Type B pancreatic cell (in vitro differentiated cells): ENCODE measurements at regions not wholly inside any gene's neighbourhood (a gene's known extent, or its start where the extent isn't known, plus 50 kb on each side); places are given as distances from the start of the nearest gene placed in this dataset.

Experiments
- DNase-seq: peaks from one replicate; pipeline ENCODE4 v3.0.0; 2021; ENCODE audit warnings: mixed read lengths; ENCODE audit not compliant: unreplicated experiment; ENCODE audit errors: extremely low spot score
- H3K27ac Mint-ChIP-seq: 2 replicates; pipeline ENCODE4 v1.8.0; 2021; ENCODE audit warnings: mild to moderate bottlenecking, mixed read lengths
- H3K27me3 Mint-ChIP-seq: 2 replicates; pipeline ENCODE4 v1.8.0; 2021; ENCODE audit warnings: mixed read lengths
- H3K36me3 Mint-ChIP-seq: 2 replicates; pipeline ENCODE4 v1.8.0; 2021; ENCODE audit warnings: mixed read lengths
- H3K4me1 Mint-ChIP-seq: one replicate; pipeline ENCODE4 v1.8.0; 2021; ENCODE audit warnings: mixed read lengths; ENCODE audit not compliant: unreplicated experiment
- H3K4me3 Mint-ChIP-seq: 2 replicates; pipeline ENCODE4 v1.8.0; 2021; ENCODE audit warnings: mild to moderate bottlenecking, mixed read lengths
- H3K9me3 Mint-ChIP-seq: 2 replicates; pipeline ENCODE4 v1.8.0; 2021; ENCODE audit warnings: mixed read lengths
- CTCF ChIP-seq: fragments of 200-600 bp; sonication (generic); conservative IDR thresholded peaks from 2 replicates; pipeline ENCODE4 v1.5.0; 2021; ENCODE audit warnings: antibody characterized with exemption, mild to moderate bottlenecking

GRCh38 chr3:3288255-3288654 lies 108.8 kb upstream of the CRBN start:
- peaks cover 30% of the 10 kb centered on the region for H3K9me3 Mint-ChIP-seq
- DNase-seq = no peak

GRCh38 chr3:3286014-3286413 lies 106.5 kb upstream of the CRBN start:
- no peak overlapping the region for H3K4me3 Mint-ChIP-seq
- no peaks in the 10 kb centered on the region for H3K36me3 Mint-ChIP-seq
- no peak for DNase-seq
- peaks cover 4% of the 10 kb centered on the region for H3K27me3 Mint-ChIP-seq
- H3K27ac Mint-ChIP-seq = no peak overlapping the region
- TF ChIP-seq CTCF = no peak
- H3K9me3 Mint-ChIP-seq = peaks cover 15% of the 10 kb centered on the region
- peaks cover 19% of the 10 kb centered on the region for H3K4me1 Mint-ChIP-seq

More at GRCh38 chr3:3288255-3288654, 108.8 kb upstream of the CRBN start:
- peaks cover 8% of the 10 kb centered on the region for H3K36me3 Mint-ChIP-seq
- H3K27me3 Mint-ChIP-seq = peaks cover 4% of the 10 kb centered on the region
- TF ChIP-seq CTCF = no peak
- peaks cover 19% of the 10 kb centered on the region for H3K4me1 Mint-ChIP-seq
- H3K4me3 Mint-ChIP-seq = no peak overlapping the region
- no peak overlapping the region for H3K27ac Mint-ChIP-seq

- peaks cover 2% of the 10 kb centered on the region for H3K4me1 Mint-ChIP-seq
- no peaks in the 10 kb centered on the region for H3K36me3 Mint-ChIP-seq
- peaks cover 4% of the 10 kb centered on the region for H3K27me3 Mint-ChIP-seq
- H3K4me3 Mint-ChIP-seq = no peak overlapping the region
- DNase-seq = no peak
- H3K9me3 Mint-ChIP-seq = peaks cover 7% of the 10 kb centered on the region
- no peak overlapping the region for H3K27ac Mint-ChIP-seq
- no peak for TF ChIP-seq CTCF
Observed at GRCh38 chr3:3281024-3281423, 101.5 kb upstream of the CRBN start.

- TF ChIP-seq CTCF = no peak
- no peak for DNase-seq
- no peak overlapping the region for H3K27ac Mint-ChIP-seq
- H3K4me3 Mint-ChIP-seq = no peak overlapping the region
- H3K36me3 Mint-ChIP-seq = no peaks in the 10 kb centered on the region
- H3K4me1 Mint-ChIP-seq = no peaks in the 10 kb centered on the region
- H3K9me3 Mint-ChIP-seq = peaks cover 5% of the 10 kb centered on the region
- peaks cover 4% of the 10 kb centered on the region for H3K27me3 Mint-ChIP-seq
Observed at GRCh38 chr3:3280396-3280795, 100.9 kb upstream of the CRBN start.

- H3K27ac Mint-ChIP-seq = no peak overlapping the region
- no peaks in the 10 kb centered on the region for H3K36me3 Mint-ChIP-seq
- no peaks in the 10 kb centered on the region for H3K4me1 Mint-ChIP-seq
- no peaks in the 10 kb centered on the region for H3K27me3 Mint-ChIP-seq
- TF ChIP-seq CTCF = no peak
- no peaks in the 10 kb centered on the region for H3K9me3 Mint-ChIP-seq
- H3K4me3 Mint-ChIP-seq = no peak overlapping the region
- DNase-seq = no peak
Observed at GRCh38 chr3:3278073-3278472, 98.6 kb upstream of the CRBN start.

- TF ChIP-seq CTCF = no peak
- Mint-ChIP-seq H3K36me3 (no peaks in the 10 kb centered on the region), H3K4me1 (no peaks in the 10 kb centered on the region), H3K4me3 (no peak overlapping the region), H3K27ac (no peak overlapping the region), H3K27me3 (no peaks in the 10 kb centered on the region), H3K9me3 (no peaks in the 10 kb centered on the region)
- no peak for DNase-seq
Observed at GRCh38 chr3:3276630-3277029, 97.1 kb upstream of the CRBN start.
